ENCODE measurements at regions not wholly inside any gene's neighbourhood (a gene's known extent, or its start where the extent isn't known, plus 50 kb on each side); places are given as distances from the start of the nearest gene placed in this dataset.

DNA sequence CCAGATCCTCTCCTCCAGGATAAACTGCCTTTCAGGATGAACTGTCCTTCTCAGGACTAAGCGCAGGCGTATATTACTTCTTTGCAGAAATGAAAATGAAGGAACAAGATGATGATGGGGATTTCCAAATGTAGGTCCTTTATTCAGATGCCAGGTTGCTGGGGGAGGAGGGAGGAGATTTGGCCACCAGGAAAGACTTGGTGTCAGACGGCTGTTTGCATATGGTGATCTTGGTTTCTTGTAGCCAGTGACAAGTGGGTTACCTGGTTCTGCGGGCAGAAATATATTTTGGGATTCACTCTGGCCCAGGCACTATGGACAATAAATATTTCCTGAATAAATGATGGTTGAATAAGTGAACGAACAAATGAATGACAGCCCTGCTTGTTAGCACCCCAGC lies 243.4 kb downstream of the MIAT start:
- Histone ChIP-seq H4K5ac (ENCODE audit: insufficient read length, low read depth, low read length) (no peak overlapping the region), H3K14ac (ENCODE audit: insufficient read depth, low read length) (no peak overlapping the region), H3K27ac (ENCODE audit: insufficient read length, low read depth, low read length) (no peak overlapping the region), H3T11ph (ENCODE audit: low read length) (no peak overlapping the region), H3K79me1 (ENCODE audit: insufficient read depth, low read depth, low read length, poor library complexity, severe bottlenecking) (no peaks in the 10 kb centered on the region), H4K20me1 (ENCODE audit: control insufficient read depth, insufficient read depth, insufficient read length) (no peaks in the 10 kb centered on the region), H3K4me1 (ENCODE audit: insufficient read depth, low read length) (no peaks in the 10 kb centered on the region; the same call in 1 of the 2 replicates), H2BK12ac (ENCODE audit: insufficient read length, low read depth, low read length) (no peak overlapping the region), H2AFZ (ENCODE audit: low read length) (no peak overlapping the region), H3K18ac (ENCODE audit: insufficient read length, low read depth, low read length) (no peak overlapping the region), H2BK15ac (ENCODE audit: low read depth, low read length) (no peak overlapping the region), H3K79me2 (ENCODE audit: insufficient read depth, low read length) (no peaks in the 10 kb centered on the region), H2BK5ac (ENCODE audit: insufficient read length, low read length) (no peak overlapping the region), H3K4ac (ENCODE audit: low read depth, low read length) (no peak overlapping the region), H2BK120ac (ENCODE audit: low read depth, low read length, poor library complexity, severe bottlenecking) (no peak overlapping the region), H3K9ac (ENCODE audit: extremely low read depth, insufficient read length, low read length) (no peak overlapping the region), H3K23ac (ENCODE audit: insufficient read length, low read depth, low read length) (no peak overlapping the region), H3K23me2 (ENCODE audit: insufficient read length, low read depth, low read length, poor library complexity, severe bottlenecking) (peaks cover 10% of the 10 kb centered on the region), H4K91ac (ENCODE audit: insufficient read length, low read depth, low read length) (no peak overlapping the region), H2AK5ac (ENCODE audit: insufficient read length, low read length) (no peak overlapping the region), H2BK20ac (ENCODE audit: low read depth, low read length, poor library complexity, severe bottlenecking) (no peak overlapping the region), H3K27me3 (ENCODE audit: insufficient read depth, low read length) (no peaks in the 10 kb centered on the region; the same call in 1 of the 2 replicates), H4K8ac (replicated peaks; ENCODE audit: insufficient read length, low read depth, low read length) (no peak overlapping the region), H3K4me2 (ENCODE audit: insufficient read depth, insufficient read length, low read length) (no peak overlapping the region), H3K9me3 (ENCODE audit: control insufficient read depth, low read depth, low read length) (no peaks in the 10 kb centered on the region), H3K56ac (ENCODE audit: insufficient read length, low read depth, low read length) (no peak overlapping the region)
- H3K9me3 Mint-ChIP-seq: no peaks in the 10 kb centered on the region
- WGBS (ENCODE audit: extremely low coverage, insufficient read length, low lambda C conversion rate): no CpG with 5 or more reads among the region's 5 CpGs
- H3K4me3 Mint-ChIP-seq: no peak overlapping the region
- H3K27me3 Mint-ChIP-seq (ENCODE audit: low read depth): peaks cover 71% of the 10 kb centered on the region
- TF ChIP-seq, protein P1, sequence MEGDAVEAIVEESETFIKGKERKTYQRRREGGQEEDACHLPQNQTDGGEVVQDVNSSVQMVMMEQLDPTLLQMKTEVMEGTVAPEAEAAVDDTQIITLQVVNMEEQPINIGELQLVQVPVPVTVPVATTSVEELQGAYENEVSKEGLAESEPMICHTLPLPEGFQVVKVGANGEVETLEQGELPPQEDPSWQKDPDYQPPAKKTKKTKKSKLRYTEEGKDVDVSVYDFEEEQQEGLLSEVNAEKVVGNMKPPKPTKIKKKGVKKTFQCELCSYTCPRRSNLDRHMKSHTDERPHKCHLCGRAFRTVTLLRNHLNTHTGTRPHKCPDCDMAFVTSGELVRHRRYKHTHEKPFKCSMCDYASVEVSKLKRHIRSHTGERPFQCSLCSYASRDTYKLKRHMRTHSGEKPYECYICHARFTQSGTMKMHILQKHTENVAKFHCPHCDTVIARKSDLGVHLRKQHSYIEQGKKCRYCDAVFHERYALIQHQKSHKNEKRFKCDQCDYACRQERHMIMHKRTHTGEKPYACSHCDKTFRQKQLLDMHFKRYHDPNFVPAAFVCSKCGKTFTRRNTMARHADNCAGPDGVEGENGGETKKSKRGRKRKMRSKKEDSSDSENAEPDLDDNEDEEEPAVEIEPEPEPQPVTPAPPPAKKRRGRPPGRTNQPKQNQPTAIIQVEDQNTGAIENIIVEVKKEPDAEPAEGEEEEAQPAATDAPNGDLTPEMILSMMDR (conservative IDR thresholded peaks at IDR 0.05): no peak
- DNase-seq: no peak
- no peaks in the 10 kb centered on the region; a peak in 1 of 7 replicates for H3K36me3 Mint-ChIP-seq (ENCODE audit: insufficient read depth in 1 of 3, low read depth in 3 of 3)
- H3K4me1 Mint-ChIP-seq: peaks cover 36 to 41% of the 10 kb centered on the region in 2 experiments
- no peak overlapping the region for H3K27ac Mint-ChIP-seq
